ENCODE measurements at regions not wholly inside any gene's neighbourhood (a gene's known extent, or its start where the extent isn't known, plus 50 kb on each side); places are given as distances from the start of the nearest gene placed in this dataset.

DNA sequence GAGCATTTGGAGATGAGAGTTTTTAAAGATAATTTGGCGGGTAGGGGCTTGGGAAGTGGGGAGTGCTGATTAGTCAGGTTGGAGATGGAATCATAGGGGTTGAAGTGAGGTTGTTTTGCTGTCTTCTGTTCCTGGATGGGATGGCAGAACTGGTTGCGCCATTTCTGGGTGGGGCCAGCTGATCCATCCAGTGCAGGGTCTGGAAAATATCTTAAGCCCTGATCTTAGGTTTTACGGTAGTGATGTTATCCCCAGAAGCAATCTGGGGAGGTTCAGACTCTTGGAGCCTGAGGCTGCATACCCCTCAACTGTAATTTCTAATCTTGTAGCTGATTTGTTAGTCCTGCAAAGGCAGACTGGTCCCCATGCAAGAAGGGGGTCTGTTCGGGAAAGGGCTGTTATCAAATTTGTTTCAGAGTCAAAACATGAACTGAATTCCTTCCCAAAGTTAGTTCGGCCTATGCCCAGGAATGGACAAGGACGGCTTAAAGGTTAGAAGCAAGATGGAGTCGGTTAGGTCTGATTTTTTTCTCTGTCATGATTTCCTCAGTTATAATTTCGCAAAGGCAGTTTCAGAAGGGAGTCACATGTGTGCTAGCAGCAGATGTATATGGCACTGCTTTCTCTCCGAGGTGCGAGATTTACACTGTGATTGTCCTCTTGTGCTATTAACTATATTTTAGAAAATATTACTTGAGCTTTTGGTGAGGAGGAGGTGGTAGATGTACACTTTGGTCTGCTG, 540.4 kb downstream of the EDEM1 start:
- TF ChIP-seq, protein P1, sequence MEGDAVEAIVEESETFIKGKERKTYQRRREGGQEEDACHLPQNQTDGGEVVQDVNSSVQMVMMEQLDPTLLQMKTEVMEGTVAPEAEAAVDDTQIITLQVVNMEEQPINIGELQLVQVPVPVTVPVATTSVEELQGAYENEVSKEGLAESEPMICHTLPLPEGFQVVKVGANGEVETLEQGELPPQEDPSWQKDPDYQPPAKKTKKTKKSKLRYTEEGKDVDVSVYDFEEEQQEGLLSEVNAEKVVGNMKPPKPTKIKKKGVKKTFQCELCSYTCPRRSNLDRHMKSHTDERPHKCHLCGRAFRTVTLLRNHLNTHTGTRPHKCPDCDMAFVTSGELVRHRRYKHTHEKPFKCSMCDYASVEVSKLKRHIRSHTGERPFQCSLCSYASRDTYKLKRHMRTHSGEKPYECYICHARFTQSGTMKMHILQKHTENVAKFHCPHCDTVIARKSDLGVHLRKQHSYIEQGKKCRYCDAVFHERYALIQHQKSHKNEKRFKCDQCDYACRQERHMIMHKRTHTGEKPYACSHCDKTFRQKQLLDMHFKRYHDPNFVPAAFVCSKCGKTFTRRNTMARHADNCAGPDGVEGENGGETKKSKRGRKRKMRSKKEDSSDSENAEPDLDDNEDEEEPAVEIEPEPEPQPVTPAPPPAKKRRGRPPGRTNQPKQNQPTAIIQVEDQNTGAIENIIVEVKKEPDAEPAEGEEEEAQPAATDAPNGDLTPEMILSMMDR (IDR thresholded peaks at IDR 0.05; ENCODE audit: insufficient read depth, low read depth, low read length, missing control alignments): no peak
- DNase-seq (ENCODE audit: low read depth): no peak
- no peak overlapping the region for H3K4me3 ChIP-seq (ENCODE audit: low read depth, low read length)

DNA sequence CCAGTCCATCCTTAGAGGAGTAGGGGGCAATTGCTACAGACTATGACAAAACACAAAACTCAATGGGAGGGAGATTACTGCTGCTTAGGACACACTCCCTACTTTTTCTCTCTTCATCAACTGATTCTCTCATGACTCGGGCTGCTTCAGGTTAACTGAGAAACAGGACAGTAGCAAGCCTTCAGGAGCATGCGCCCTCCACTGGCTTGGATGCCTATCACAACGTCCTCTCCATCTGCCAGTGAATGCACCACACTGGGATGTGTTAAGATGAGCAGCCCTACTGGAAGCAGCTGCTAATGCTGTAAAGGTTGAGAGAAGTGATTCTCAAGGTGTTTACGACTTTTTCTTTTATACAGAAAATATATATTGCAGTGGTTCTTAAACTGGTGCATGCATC, 542.3 kb downstream of the EDEM1 start:
- peak; percentile 19 for DNase-seq (ENCODE audit: low read depth)
- no peak overlapping the region for H3K4me3 ChIP-seq (ENCODE audit: low read depth, low read length)
- TF ChIP-seq, protein P1 (IDR thresholded peaks at IDR 0.05; ENCODE audit: insufficient read depth, low read depth, low read length, missing control alignments): no peak

DNA sequence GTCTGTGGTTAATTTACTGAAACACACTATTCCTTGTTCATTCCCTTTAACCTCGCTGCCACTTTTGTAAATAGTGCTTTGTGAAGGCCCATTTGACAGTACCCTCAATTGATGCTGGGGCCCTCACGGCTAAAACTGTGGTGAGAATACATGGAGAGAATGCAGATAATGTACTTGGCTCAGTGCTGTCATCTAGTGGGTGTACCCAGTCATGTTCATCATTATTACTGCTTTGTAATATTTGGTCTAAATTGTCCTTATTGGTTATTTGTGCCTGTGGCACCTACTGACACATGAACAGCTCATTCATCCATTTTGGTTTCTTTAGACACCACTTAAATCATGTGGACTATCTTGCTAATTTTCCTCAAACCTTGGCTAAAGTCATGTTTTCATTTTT, 543.6 kb downstream of the EDEM1 start:
- TF ChIP-seq, protein P1 (IDR thresholded peaks at IDR 0.05; ENCODE audit: insufficient read depth, low read depth, low read length, missing control alignments): peak; percentile 50
- no peak overlapping the region for H3K4me3 ChIP-seq (ENCODE audit: low read depth, low read length)
- peak; percentile 44 for DNase-seq (ENCODE audit: low read depth)

DNA sequence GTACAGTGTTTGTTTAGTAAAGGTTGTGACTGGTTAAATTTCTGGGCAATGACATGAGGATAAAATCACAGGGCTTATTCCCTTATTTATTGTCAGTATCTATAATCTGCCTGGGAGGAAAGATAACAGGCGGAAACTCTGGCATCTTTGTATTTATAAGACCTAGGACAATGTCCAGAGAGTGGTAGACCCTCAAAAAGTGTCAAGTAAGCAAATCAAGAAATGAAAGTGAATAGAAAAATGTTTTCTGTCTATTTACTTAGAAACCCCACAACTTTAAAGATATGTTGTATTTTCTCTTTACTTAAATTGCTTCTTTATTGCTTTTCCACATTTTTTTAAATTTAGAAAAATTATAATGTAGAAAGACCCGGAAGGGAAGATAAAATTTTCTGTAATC, 544.6 kb downstream of the EDEM1 start:
- TF ChIP-seq, protein P1 (IDR thresholded peaks at IDR 0.05; ENCODE audit: insufficient read depth, low read depth, low read length, missing control alignments): no peak
- H3K4me3 ChIP-seq (ENCODE audit: low read depth, low read length): no peak overlapping the region
- DNase-seq (ENCODE audit: low read depth): no peak

DNA sequence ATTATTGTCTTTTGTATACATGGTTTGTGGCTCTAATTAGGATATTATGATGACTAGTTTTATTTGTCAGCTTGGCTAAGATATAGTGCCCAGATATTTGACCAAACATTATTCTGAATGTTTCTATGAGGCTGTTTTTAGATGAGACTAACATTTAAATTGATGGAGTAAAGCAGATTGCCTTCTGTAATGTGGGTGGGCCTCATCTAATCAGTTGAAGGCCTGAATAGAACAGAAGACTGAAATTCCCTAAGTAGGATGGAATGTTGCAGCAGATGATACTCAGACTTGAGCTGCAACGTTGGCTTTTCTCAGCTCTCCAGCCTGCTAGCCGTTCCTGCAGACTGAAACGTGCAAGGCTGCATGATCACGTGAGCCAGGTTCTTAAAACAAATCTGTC, 546.5 kb downstream of the EDEM1 start:
- no peak for DNase-seq (ENCODE audit: low read depth)
- no peak overlapping the region for H3K4me3 ChIP-seq (ENCODE audit: low read depth, low read length)
- TF ChIP-seq, protein P1 (IDR thresholded peaks at IDR 0.05; ENCODE audit: insufficient read depth, low read depth, low read length, missing control alignments): no peak

DNA sequence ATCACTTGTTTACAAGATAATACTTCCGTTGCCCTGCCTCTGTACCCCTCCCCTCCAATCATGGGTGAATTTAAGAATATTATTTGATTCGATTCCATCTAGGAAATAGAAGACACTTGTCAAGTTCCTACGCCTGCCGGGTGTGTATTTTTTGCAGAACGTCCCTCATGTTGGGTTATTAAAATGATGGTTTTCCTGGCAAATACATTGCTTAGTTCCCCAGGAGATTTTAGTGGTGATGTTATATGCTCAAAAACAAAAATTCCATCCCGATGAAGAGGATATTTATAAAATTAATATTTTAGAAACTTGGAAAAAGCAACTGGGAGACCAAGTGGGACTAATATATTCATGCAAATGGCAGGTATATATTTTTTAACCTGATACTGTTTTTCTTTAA, 548.4 kb downstream of the EDEM1 start:
- TF ChIP-seq, protein P1 (IDR thresholded peaks at IDR 0.05; ENCODE audit: insufficient read depth, low read depth, low read length, missing control alignments): no peak
- DNase-seq (ENCODE audit: low read depth): no peak
- no peak overlapping the region for H3K4me3 ChIP-seq (ENCODE audit: low read depth, low read length)
